ENCODE measurements at regions not wholly inside any gene's neighbourhood (a gene's known extent, or its start where the extent isn't known, plus 50 kb on each side); places are given as distances from the start of the nearest gene placed in this dataset.

DNA sequence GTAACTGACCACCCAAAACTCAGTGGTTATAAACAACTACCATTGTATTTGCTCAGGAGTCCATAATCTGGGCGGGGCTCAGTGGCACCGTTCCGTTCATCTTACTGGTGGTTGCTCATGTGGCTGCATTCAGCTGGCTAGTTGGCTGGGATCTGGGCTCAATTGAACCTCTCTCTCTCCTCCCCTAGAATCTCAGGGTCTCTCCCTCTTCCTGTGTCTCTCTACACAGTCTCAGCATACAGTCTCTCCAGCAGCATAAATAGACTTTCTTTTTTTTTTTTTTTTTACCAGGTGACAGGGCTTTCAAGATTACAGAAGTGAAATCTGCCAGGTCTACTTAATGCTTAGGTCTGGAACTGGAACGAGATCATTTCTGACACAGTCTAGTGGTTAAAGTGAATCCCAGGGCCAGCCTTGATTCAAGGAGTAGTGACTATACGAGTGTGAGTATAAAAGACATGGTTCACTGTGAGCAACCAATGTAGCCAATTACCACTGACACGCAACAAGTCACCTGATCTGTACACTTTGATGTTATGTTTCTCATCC, 193.7 kb upstream of the ESRRG start:
- no peak for DNase-seq
- no peak overlapping the region for H3K27ac Mint-ChIP-seq (ENCODE audit: unreplicated experiment)
- H3K36me3 Mint-ChIP-seq (ENCODE audit: unreplicated experiment) = peaks cover 5% of the 10 kb centered on the region
- TF ChIP-seq, protein P1, sequence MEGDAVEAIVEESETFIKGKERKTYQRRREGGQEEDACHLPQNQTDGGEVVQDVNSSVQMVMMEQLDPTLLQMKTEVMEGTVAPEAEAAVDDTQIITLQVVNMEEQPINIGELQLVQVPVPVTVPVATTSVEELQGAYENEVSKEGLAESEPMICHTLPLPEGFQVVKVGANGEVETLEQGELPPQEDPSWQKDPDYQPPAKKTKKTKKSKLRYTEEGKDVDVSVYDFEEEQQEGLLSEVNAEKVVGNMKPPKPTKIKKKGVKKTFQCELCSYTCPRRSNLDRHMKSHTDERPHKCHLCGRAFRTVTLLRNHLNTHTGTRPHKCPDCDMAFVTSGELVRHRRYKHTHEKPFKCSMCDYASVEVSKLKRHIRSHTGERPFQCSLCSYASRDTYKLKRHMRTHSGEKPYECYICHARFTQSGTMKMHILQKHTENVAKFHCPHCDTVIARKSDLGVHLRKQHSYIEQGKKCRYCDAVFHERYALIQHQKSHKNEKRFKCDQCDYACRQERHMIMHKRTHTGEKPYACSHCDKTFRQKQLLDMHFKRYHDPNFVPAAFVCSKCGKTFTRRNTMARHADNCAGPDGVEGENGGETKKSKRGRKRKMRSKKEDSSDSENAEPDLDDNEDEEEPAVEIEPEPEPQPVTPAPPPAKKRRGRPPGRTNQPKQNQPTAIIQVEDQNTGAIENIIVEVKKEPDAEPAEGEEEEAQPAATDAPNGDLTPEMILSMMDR (IDR thresholded peaks at IDR 0.05; ENCODE audit: partially characterized antibody, unreplicated experiment) = no peak
- no peak overlapping the region for H3K4me3 Mint-ChIP-seq (ENCODE audit: unreplicated experiment)
- H3K27me3 Mint-ChIP-seq (ENCODE audit: unreplicated experiment) = no peaks in the 10 kb centered on the region
- H3K4me1 Mint-ChIP-seq (ENCODE audit: low read depth, unreplicated experiment) = peaks cover 3% of the 10 kb centered on the region
- peaks cover 3% of the 10 kb centered on the region for H3K9me3 Mint-ChIP-seq (ENCODE audit: unreplicated experiment)

DNA sequence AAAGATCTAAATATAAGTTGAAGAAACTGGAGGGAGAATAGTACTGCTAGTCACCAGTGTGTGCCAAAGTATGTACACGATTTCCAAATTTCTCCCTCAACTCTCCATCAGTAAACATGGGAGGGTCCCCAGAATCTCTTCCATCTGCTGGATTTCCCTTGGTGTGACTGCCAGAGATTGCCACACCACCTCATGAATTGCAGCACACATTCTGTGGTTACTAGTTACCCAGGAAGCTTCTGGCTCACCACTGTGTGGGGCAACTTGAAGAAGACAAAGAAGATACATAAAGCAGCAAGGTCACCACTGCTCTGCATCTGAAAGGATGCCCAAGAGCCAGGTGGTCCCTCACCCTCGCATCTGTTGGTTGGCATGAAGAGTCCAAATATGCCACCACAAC, 191.7 kb upstream of the ESRRG start:
- peaks cover 3% of the 10 kb centered on the region for H3K4me1 Mint-ChIP-seq (ENCODE audit: low read depth, unreplicated experiment)
- TF ChIP-seq, protein P1 (IDR thresholded peaks at IDR 0.05; ENCODE audit: partially characterized antibody, unreplicated experiment) = no peak
- no peaks in the 10 kb centered on the region for H3K27me3 Mint-ChIP-seq (ENCODE audit: unreplicated experiment)
- no peak for DNase-seq
- peaks cover 5% of the 10 kb centered on the region for H3K36me3 Mint-ChIP-seq (ENCODE audit: unreplicated experiment)
- no peak overlapping the region for H3K4me3 Mint-ChIP-seq (ENCODE audit: unreplicated experiment)
- no peak overlapping the region for H3K27ac Mint-ChIP-seq (ENCODE audit: unreplicated experiment)
- H3K9me3 Mint-ChIP-seq (ENCODE audit: unreplicated experiment) = peaks cover 2% of the 10 kb centered on the region

DNA sequence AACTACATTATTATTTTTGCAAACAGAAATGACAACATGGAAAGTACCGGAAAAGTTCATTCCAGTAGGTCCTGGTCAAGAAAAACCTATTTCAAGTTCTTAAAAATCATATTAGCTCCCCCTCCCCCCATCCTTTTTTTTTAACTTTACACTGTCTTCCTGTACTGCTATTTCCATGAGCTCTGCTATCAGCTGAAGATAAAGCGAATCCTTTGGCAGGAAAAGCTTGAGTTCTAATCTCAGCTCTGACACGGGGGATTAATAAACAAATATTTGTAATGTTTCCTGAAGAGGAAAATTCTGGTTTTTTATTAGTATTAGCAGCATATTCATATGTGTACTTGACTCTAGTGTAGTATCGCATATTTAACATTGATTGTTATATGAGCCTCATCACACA, 190.7 kb upstream of the ESRRG start:
- Mint-ChIP-seq H3K9me3 (ENCODE audit: unreplicated experiment) (peaks cover 2% of the 10 kb centered on the region), H3K36me3 (ENCODE audit: unreplicated experiment) (peaks cover 5% of the 10 kb centered on the region), H3K4me1 (ENCODE audit: low read depth, unreplicated experiment) (peaks cover 3% of the 10 kb centered on the region), H3K27me3 (ENCODE audit: unreplicated experiment) (no peaks in the 10 kb centered on the region), H3K27ac (ENCODE audit: unreplicated experiment) (no peak overlapping the region), H3K4me3 (ENCODE audit: unreplicated experiment) (no peak overlapping the region)
- no peak for DNase-seq
- TF ChIP-seq, protein P1 (IDR thresholded peaks at IDR 0.05; ENCODE audit: partially characterized antibody, unreplicated experiment) = no peak

DNA sequence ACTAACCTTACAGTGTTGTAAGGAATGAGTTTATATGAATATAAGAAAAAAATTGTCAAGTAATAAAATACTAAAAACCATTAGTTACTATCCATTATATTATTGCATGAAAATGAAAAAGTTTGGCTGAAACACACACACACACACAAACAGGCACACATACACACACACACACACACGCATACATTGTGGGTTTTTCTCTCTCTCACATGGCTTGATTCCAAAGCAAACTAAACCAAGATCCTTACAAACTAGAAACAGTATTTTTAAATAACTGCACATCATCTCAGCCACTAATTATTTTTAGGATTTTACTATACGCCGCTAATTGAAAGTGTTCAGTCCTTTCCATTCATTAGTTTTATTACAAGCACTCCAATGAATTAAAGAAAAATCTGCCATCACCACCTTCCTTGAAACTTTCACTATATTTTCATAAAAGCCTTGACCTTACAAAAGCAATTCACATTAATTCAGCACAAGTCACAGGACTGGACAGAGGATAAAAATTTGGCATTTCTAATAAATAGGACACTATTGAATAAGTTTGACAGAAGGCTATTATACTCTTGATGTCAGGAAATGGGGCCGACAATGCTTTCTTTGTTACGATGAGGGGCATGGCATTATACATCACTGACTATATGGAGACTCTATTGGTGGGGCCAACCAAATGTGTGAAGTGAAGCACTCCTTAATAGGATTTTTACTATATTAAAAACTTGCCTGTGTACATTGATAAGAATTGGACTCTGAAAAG, 187.0 kb upstream of the ESRRG start:
- H3K36me3 Mint-ChIP-seq (ENCODE audit: unreplicated experiment) = no peaks in the 10 kb centered on the region
- H3K27me3 Mint-ChIP-seq (ENCODE audit: unreplicated experiment) = no peaks in the 10 kb centered on the region
- H3K9me3 Mint-ChIP-seq (ENCODE audit: unreplicated experiment) = peaks cover 3% of the 10 kb centered on the region
- peaks cover 18% of the 10 kb centered on the region for H3K4me1 Mint-ChIP-seq (ENCODE audit: low read depth, unreplicated experiment)
- no peak overlapping the region for H3K4me3 Mint-ChIP-seq (ENCODE audit: unreplicated experiment)
- no peak overlapping the region for H3K27ac Mint-ChIP-seq (ENCODE audit: unreplicated experiment)
- DNase-seq = no peak
- TF ChIP-seq, protein P1 (IDR thresholded peaks at IDR 0.05; ENCODE audit: partially characterized antibody, unreplicated experiment) = no peak

DNA sequence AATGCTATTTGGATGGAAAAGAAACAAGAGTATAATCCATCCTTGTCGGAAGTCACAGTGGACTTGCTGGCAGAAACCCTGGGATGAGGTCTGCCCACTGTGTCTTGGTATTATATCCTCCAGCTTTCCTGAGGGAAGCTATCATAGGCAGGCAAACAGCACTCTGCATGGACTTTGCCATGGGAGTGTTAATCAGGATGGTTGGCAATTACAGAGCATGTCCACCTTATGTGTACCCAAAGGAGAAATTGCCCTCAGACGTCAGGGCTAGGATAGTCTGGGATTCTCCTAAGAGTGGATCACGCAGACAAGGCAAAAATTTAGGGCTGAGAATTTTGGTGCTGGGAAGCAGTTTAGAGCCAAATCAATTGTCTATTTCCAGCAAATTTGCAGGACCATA, 184.9 kb upstream of the ESRRG start:
- Mint-ChIP-seq H3K4me1 (ENCODE audit: low read depth, unreplicated experiment) (peaks cover 33% of the 10 kb centered on the region), H3K36me3 (ENCODE audit: unreplicated experiment) (no peaks in the 10 kb centered on the region), H3K4me3 (ENCODE audit: unreplicated experiment) (no peak overlapping the region), H3K9me3 (ENCODE audit: unreplicated experiment) (peaks cover 8% of the 10 kb centered on the region), H3K27ac (ENCODE audit: unreplicated experiment) (no peak overlapping the region), H3K27me3 (ENCODE audit: unreplicated experiment) (peaks cover 4% of the 10 kb centered on the region)
- TF ChIP-seq, protein P1 (IDR thresholded peaks at IDR 0.05; ENCODE audit: partially characterized antibody, unreplicated experiment) = no peak
- DNase-seq = no peak

Data from glutamatergic neuron (in vitro differentiated cells).